Parathyroid adenoma (tissue), 2 donors: ENCODE measurements at regions not wholly inside any gene's neighbourhood (a gene's known extent, or its start where the extent isn't known, plus 50 kb on each side); places are given as distances from the start of the nearest gene placed in this dataset.

ENCODE experiments used
- H2AFZ ChIP-seq: fragments of 300-600 bp; sonication (generic); one replicate; pipeline ENCODE4 v1.7.0; 2017; ENCODE audit warnings: antibody characterized with exemption, mild to moderate bottlenecking
- H3K27ac ChIP-seq: fragments of 300-600 bp; sonication (generic); one replicate; pipeline ENCODE4 v1.7.0; 2017
- H3K27me3 ChIP-seq: fragments of 300-600 bp; sonication (generic); one replicate; pipeline ENCODE4 v1.7.0; 2017; ENCODE audit warnings: low read length; ENCODE audit not compliant: control insufficient read depth, insufficient read depth
- H3K36me3 ChIP-seq: fragments of 300-600 bp; sonication (generic); one replicate; pipeline ENCODE4 v1.7.0; 2017; ENCODE audit warnings: low read length; ENCODE audit not compliant: control insufficient read depth, insufficient read depth
- H3K4me1 ChIP-seq: fragments of 300-600 bp; sonication (generic); one replicate; pipeline ENCODE4 v1.7.0; 2017; ENCODE audit warnings: control low read depth
- H3K4me2 ChIP-seq: fragments of 300-600 bp; sonication (generic); one replicate; pipeline ENCODE4 v1.7.0; 2017; ENCODE audit warnings: low read length
- H3K4me3 ChIP-seq: fragments of 300-600 bp; sonication (generic); one replicate; pipeline ENCODE4 v1.7.0; 2017; ENCODE audit warnings: low read depth, low read length
- H3K79me2 ChIP-seq: fragments of 300-600 bp; sonication (generic); one replicate; pipeline ENCODE4 v1.7.0; 2017; ENCODE audit warnings: control low read depth
- H3K9ac ChIP-seq: fragments of 300-600 bp; sonication (generic); one replicate; pipeline ENCODE4 v1.7.0; 2017; ENCODE audit warnings: mild to moderate bottlenecking
- H3K9me3 ChIP-seq: fragments of 300-600 bp; sonication (generic); one replicate; pipeline ENCODE4 v1.7.0; 2017; ENCODE audit warnings: low read length; ENCODE audit not compliant: control insufficient read depth
- TF ChIP-seq, protein P1 (sequence below): fragments of 300-600 bp; sonication (generic); IDR thresholded peaks from one replicate; pipeline ENCODE4 v1.7.0; 2017; ENCODE audit warnings: antibody characterized with exemption, mild to moderate bottlenecking
- donor health status: primary hyperparathyroidism.

DNA sequence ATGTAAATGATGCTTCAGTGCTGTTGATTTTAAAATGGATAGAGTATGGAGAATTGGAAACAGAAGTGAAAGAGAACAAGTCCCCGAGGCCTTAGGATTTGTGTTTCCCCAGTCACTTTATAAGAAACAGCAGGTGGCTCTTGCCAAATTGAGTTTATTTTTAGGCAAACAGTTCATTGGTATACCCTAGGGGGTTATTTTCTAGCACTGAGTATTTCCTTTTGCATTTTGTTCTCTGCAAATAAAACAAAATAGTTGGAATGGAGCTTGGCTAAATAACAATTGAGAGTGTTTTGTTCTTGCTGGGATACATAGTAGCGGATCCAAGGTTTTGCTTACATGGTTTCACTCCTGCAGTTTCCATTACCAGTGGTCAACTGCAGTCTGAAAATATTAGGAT, 591.1 kb upstream of the C16orf82 start:
- Histone ChIP-seq H2AFZ (no peak overlapping the region), H3K36me3 (no peaks in the 10 kb centered on the region), H3K9me3 (no peaks in the 10 kb centered on the region), H3K4me1 (no peaks in the 10 kb centered on the region), H3K27me3 (no peaks in the 10 kb centered on the region), H3K27ac (no peak overlapping the region), H3K4me2 (no peak overlapping the region), H3K9ac (no peak overlapping the region), H3K4me3 (no peak overlapping the region), H3K79me2 (no peaks in the 10 kb centered on the region)
- TF ChIP-seq, protein P1, sequence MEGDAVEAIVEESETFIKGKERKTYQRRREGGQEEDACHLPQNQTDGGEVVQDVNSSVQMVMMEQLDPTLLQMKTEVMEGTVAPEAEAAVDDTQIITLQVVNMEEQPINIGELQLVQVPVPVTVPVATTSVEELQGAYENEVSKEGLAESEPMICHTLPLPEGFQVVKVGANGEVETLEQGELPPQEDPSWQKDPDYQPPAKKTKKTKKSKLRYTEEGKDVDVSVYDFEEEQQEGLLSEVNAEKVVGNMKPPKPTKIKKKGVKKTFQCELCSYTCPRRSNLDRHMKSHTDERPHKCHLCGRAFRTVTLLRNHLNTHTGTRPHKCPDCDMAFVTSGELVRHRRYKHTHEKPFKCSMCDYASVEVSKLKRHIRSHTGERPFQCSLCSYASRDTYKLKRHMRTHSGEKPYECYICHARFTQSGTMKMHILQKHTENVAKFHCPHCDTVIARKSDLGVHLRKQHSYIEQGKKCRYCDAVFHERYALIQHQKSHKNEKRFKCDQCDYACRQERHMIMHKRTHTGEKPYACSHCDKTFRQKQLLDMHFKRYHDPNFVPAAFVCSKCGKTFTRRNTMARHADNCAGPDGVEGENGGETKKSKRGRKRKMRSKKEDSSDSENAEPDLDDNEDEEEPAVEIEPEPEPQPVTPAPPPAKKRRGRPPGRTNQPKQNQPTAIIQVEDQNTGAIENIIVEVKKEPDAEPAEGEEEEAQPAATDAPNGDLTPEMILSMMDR, result no peak

DNA sequence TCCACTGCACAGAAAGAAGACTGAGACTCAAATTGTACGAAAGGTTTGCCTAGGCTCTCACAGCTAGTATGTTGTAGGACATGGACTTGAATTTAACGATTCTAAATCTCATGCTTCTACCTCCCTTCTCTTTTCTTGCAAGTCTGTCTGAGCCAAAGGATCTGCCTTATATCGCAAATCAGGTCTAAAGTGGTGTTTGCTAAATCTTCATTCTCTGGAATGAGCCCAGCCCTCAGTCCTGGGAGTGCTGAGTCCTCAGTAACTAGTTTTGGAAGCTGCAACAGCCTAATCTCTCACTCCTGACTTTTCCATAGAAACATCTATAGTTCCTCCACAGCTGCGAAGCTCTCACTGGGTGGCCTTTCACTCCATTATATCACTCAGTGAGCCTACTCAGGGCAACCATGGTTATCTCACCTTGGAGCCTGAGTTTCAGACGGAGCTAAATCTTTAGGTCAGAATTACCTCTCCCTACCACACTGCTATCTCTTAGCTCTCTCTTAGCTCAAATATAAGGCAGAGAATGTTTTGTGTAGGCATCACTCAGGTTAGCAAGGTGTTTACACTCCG, 575.5 kb upstream of the C16orf82 start:
- no peak overlapping the region for H3K27ac ChIP-seq
- TF ChIP-seq, protein P1, result no peak
- no peaks in the 10 kb centered on the region for H3K4me1 ChIP-seq
- no peak overlapping the region for H3K9ac ChIP-seq
- H3K27me3 ChIP-seq, result no peaks in the 10 kb centered on the region
- H3K9me3 ChIP-seq, result no peaks in the 10 kb centered on the region
- H3K79me2 ChIP-seq, result no peaks in the 10 kb centered on the region
- H2AFZ ChIP-seq, result no peak overlapping the region
- H3K36me3 ChIP-seq, result no peaks in the 10 kb centered on the region
- H3K4me3 ChIP-seq, result no peak overlapping the region
- H3K4me2 ChIP-seq, result no peak overlapping the region

DNA sequence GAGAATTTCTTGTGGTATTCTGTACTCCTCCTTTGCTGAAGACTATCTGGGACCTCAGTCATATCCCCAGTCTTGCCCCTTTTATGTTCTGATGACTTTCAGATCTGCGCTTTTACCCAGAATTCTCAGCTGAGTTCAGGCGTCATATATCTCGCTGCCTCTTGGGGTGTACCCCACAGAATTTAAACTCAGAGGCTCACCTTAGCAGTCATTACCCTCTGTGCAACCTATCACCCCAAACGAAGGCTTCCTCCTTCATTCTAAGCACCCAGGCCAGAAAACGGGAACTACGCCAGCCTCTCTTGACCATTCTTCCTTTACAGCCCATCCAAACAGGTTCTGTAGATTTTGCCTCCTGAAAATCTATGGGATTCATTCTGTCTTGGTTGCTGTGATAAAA, 574.8 kb upstream of the C16orf82 start:
- Histone ChIP-seq H3K4me3 (no peak overlapping the region), H3K27ac (no peak overlapping the region), H3K4me2 (no peak overlapping the region), H3K79me2 (no peaks in the 10 kb centered on the region), H3K4me1 (no peaks in the 10 kb centered on the region), H2AFZ (no peak overlapping the region), H3K9ac (no peak overlapping the region), H3K9me3 (no peaks in the 10 kb centered on the region), H3K27me3 (no peaks in the 10 kb centered on the region), H3K36me3 (no peaks in the 10 kb centered on the region)
- TF ChIP-seq, protein P1, result no peak

DNA sequence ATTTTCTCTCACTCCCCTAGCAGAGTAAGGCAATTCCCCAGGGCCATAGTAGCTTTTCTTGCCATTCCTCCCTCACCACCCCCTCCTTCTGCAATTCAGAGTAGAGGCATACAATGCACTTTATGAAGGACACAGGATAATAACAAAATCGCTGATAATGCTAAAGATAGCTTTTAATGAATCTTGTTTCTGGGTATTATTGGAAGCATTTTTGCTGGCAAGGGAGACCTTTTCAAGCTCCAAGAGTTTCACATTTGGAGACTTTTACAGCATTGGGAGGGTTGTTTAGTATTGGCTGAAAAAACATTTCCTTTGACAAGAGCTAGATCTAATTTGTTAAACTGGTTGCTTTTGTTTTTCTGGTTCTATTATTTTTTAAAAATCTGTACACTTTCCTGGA, 573.0 kb upstream of the C16orf82 start:
- Histone ChIP-seq H3K36me3 (no peaks in the 10 kb centered on the region), H3K27ac (no peak overlapping the region), H2AFZ (no peak overlapping the region), H3K4me3 (no peak overlapping the region), H3K4me1 (no peaks in the 10 kb centered on the region), H3K9ac (no peak overlapping the region), H3K79me2 (no peaks in the 10 kb centered on the region), H3K4me2 (no peak overlapping the region), H3K9me3 (no peaks in the 10 kb centered on the region), H3K27me3 (no peaks in the 10 kb centered on the region)
- TF ChIP-seq, protein P1, result no peak

DNA sequence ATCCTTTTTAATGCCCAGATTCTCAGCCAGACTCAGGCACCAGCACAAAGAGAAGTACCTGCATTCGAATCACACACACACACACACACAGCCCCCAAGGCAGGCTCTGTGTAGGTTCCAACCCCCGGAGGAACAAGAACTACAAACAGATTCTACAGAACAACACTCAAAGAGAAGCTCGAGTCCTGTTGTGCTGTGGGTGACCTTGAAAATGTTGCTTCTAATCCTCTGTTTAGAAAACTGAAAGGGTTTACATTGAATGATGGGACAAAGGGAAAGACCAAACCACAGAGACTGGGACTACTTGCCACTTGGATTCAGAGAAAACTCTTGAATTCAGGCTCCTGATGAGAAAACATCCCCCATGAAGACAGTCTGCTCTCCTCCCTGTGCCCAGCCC, 568.8 kb upstream of the C16orf82 start:
- no peaks in the 10 kb centered on the region for H3K9me3 ChIP-seq
- H3K36me3 ChIP-seq, result no peaks in the 10 kb centered on the region
- no peak overlapping the region for H3K4me2 ChIP-seq
- TF ChIP-seq, protein P1, result no peak
- H3K27me3 ChIP-seq, result no peaks in the 10 kb centered on the region
- no peak overlapping the region for H3K4me3 ChIP-seq
- no peaks in the 10 kb centered on the region for H3K4me1 ChIP-seq
- H3K79me2 ChIP-seq, result no peaks in the 10 kb centered on the region
- no peak overlapping the region for H2AFZ ChIP-seq
- no peak overlapping the region for H3K9ac ChIP-seq
- H3K27ac ChIP-seq, result no peak overlapping the region
